Breast epithelium (tissue), 3 donors: ENCODE measurements at regions not wholly inside any gene's neighbourhood (a gene's known extent, or its start where the extent isn't known, plus 50 kb on each side); places are given as distances from the start of the nearest gene placed in this dataset.

Source experiments
- CTCF ChIP-seq, 3 donors: fragments of 450-650 bp; IDR thresholded peaks; one replicate each; pipeline ENCODE4 v1.5.1; 2016 to 2017; ENCODE audit warnings: antibody characterized with exemption in 3 of 3, mild to moderate bottlenecking in 3 of 3, moderate library complexity in 3 of 3
- POLR2A ChIP-seq: fragments of 450-650 bp; IDR thresholded peaks from one replicate; pipeline ENCODE4 v1.6.1; 2016; ENCODE audit warnings: antibody characterized with exemption, mild to moderate bottlenecking, moderate library complexity
- POLR2AphosphoS5 ChIP-seq, 3 donors: sonication (generic); formaldehyde crosslinking; IDR thresholded peaks; one replicate each; pipeline ENCODE4 v1.6.1; 2017; ENCODE audit warnings: antibody characterized with exemption in 3 of 3

GRCh38 chr2:67015681-67016080, 381.5 kb upstream of the ETAA1 start:
- TF ChIP-seq CTCF (IDR thresholded peaks at IDR 0.05): no peak
- no peak for TF ChIP-seq POLR2A
- TF ChIP-seq POLR2AphosphoS5 (IDR thresholded peaks at IDR 0.05): no peak
